ENCODE measurements at regions not wholly inside any gene's neighbourhood (a gene's known extent, or its start where the extent isn't known, plus 50 kb on each side); places are given as distances from the start of the nearest gene placed in this dataset.

GRCh38 chr5:66450237-66450636 lies 146.0 kb upstream of the MAST4 start:
- no peak overlapping the region for H3K27ac Mint-ChIP-seq
- Histone ChIP-seq H3K36me3 (ENCODE audit: insufficient read depth, low read length) (no peaks in the 10 kb centered on the region), H3K27ac (ENCODE audit: low read depth, low read length) (no peak overlapping the region), H3K27me3 (ENCODE audit: insufficient read depth, low read length, poor library complexity, severe bottlenecking) (no peaks in the 10 kb centered on the region), H3K9me3 (ENCODE audit: low read length) (no peaks in the 10 kb centered on the region), H3K4me1 (ENCODE audit: insufficient read depth, low read length) (no peaks in the 10 kb centered on the region), H3K4me3 (ENCODE audit: low read length) (no peak overlapping the region)
- peaks cover 6 to 14% (median 9%) of the 10 kb centered on the region in 5 donors for H3K9me3 Mint-ChIP-seq
- ChIA-PET CTCF (interaction anchor here (1.0 kb wide), 1 partner anchor 9 kb away, joined by 3 read pairs; no protein-coding TSS in a partner anchor), POLR2A (no interaction called here)
- H3K36me3 Mint-ChIP-seq: peaks cover 0 to 3% (median 0%) of the 10 kb centered on the region in 3 donors
- peaks cover 0 to 4% of the 10 kb centered on the region in 2 donors for H3K27me3 Mint-ChIP-seq
- no peaks in the 10 kb centered on the region for H3K4me1 Mint-ChIP-seq
- no peak overlapping the region for H3K4me3 Mint-ChIP-seq
- no peak for DNase-seq

DNA sequence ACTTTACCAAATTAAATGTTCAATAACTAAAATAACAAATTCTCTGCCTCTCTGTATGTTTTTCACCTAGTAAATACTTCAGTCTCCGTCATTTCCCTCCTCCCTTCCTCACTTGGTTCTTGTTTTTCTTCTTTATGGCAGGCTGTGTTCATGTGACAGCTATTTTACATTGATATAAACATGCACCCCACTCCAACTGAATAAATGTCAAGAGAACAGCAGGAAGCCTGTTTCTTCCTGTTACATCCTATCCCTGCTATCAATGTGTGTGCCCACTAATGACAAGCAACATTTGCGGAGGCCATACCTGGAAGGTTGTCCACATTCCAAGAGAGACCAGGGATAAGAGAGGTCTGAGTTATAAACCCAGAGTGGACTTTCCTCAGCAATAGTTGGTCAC lies 145.2 kb upstream of the MAST4 start:
- DNase-seq: no peak
- no peaks in the 10 kb centered on the region for H3K4me1 Mint-ChIP-seq
- ChIA-PET CTCF (no interaction called here), POLR2A (no interaction called here)
- H3K4me3 ChIP-seq (ENCODE audit: low read length): no peak overlapping the region
- peaks cover 0 to 3% (median 0%) of the 10 kb centered on the region in 3 donors for H3K36me3 Mint-ChIP-seq
- H3K27ac ChIP-seq (ENCODE audit: low read depth, low read length): no peak overlapping the region
- H3K4me1 ChIP-seq (ENCODE audit: insufficient read depth, low read length): no peaks in the 10 kb centered on the region
- no peak overlapping the region for H3K4me3 Mint-ChIP-seq
- H3K27me3 ChIP-seq (ENCODE audit: insufficient read depth, low read length, poor library complexity, severe bottlenecking): no peaks in the 10 kb centered on the region
- peaks cover 6 to 14% (median 9%) of the 10 kb centered on the region in 5 donors for H3K9me3 Mint-ChIP-seq
- no peak overlapping the region for H3K27ac Mint-ChIP-seq
- no peaks in the 10 kb centered on the region for H3K9me3 ChIP-seq (ENCODE audit: low read length)
- H3K27me3 Mint-ChIP-seq: peaks cover 0 to 4% of the 10 kb centered on the region in 2 donors
- H3K36me3 ChIP-seq (ENCODE audit: insufficient read depth, low read length): no peaks in the 10 kb centered on the region

DNA sequence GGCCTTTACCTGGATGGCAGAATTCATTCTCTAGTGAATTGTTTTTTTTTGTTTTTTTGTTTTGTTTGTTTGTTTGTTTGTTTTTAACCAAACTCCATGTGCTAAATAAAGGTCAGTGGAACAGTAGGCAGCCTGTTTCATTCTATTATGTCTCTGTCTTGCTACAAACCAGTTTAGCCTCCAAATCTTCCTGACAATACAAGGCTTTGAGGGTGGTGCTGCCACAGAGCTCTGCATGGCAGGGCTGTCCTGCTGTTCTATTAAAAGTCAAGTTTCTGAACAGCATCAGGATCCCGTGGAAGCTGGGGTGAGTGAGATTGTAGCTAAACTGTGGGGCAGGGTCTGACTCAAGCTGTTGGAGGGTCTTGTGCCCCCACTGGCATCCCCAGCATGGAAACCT lies 144.1 kb upstream of the MAST4 start:
- Histone ChIP-seq H3K4me1 (ENCODE audit: insufficient read depth, low read length) (no peaks in the 10 kb centered on the region), H3K27ac (ENCODE audit: low read depth, low read length) (no peak overlapping the region), H3K36me3 (ENCODE audit: insufficient read depth, low read length) (no peaks in the 10 kb centered on the region), H3K4me3 (ENCODE audit: low read length) (no peak overlapping the region), H3K27me3 (ENCODE audit: insufficient read depth, low read length, poor library complexity, severe bottlenecking) (no peaks in the 10 kb centered on the region), H3K9me3 (ENCODE audit: low read length) (no peaks in the 10 kb centered on the region)
- Mint-ChIP-seq H3K36me3 (peaks cover 0 to 3% (median 0%) of the 10 kb centered on the region in 3 donors), H3K9me3 (peaks cover 6 to 10% (median 9%) of the 10 kb centered on the region in 5 donors), H3K4me1 (no peaks in the 10 kb centered on the region), H3K27me3 (peaks cover 4 to 7% of the 10 kb centered on the region in 2 donors), H3K4me3 (no peak overlapping the region), H3K27ac (no peak overlapping the region)
- ChIA-PET CTCF (no interaction called here), POLR2A (no interaction called here)
- no peak for DNase-seq

DNA sequence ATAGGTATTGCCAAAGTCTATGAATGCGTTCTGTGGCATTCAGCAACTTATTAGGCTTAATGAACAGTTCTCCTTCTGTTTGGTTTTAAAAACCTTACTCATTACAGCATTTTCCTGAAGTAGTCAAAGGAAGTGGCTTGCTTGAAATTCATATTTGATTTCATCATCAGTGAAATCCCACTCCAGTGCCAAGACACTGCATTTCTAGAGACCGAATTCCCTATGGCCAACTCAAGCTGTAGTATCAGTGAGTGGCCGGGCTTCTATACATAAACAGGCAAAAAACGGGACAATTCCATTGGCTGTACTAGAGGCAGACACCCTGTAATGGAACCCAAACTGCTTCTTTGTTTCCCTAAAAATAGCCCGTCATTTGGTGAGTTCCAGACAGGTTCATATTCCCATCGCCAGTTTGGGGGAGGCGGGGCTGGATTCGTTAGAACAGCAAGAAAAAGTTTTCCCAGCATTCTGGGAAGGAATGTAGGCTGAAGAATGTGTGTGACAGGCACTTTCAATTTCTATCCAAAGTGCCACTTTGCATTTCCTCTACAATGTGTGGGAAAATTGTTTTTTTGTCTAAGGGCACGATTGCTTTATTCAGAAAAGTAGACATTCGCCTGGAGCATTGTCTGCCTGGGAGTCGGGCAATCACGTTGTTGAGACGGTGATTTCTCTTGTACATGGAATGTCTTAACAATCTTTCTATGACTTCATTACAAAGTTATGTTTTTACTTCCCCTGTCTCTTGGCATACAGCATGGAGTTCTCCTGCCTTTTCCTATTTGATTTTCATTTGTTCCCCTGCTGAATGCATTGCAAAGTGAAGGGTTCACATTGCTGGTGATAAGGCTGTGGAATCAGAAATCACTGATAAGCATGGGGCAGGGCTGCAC lies 141.8 kb upstream of the MAST4 start:
- H3K4me1 Mint-ChIP-seq: no peaks in the 10 kb centered on the region
- H3K27ac Mint-ChIP-seq: no peak overlapping the region
- ChIA-PET POLR2A (no interaction called here), CTCF (no interaction called here)
- H3K36me3 Mint-ChIP-seq: peaks cover 0 to 3% (median 0%) of the 10 kb centered on the region in 3 donors
- no peaks in the 10 kb centered on the region for H3K36me3 ChIP-seq (ENCODE audit: insufficient read depth, low read length)
- H3K27me3 ChIP-seq (ENCODE audit: insufficient read depth, low read length, poor library complexity, severe bottlenecking): no peaks in the 10 kb centered on the region
- H3K9me3 Mint-ChIP-seq: peaks cover 0 to 9% (median 0%) of the 10 kb centered on the region in 5 donors
- H3K4me1 ChIP-seq (ENCODE audit: insufficient read depth, low read length): no peaks in the 10 kb centered on the region
- no peak overlapping the region for H3K4me3 Mint-ChIP-seq
- no peak for DNase-seq
- H3K4me3 ChIP-seq (ENCODE audit: low read length): no peak overlapping the region
- H3K27ac ChIP-seq (ENCODE audit: low read depth, low read length): no peak overlapping the region
- H3K9me3 ChIP-seq (ENCODE audit: low read length): no peaks in the 10 kb centered on the region
- peaks cover 3 to 7% of the 10 kb centered on the region in 2 donors for H3K27me3 Mint-ChIP-seq

DNA sequence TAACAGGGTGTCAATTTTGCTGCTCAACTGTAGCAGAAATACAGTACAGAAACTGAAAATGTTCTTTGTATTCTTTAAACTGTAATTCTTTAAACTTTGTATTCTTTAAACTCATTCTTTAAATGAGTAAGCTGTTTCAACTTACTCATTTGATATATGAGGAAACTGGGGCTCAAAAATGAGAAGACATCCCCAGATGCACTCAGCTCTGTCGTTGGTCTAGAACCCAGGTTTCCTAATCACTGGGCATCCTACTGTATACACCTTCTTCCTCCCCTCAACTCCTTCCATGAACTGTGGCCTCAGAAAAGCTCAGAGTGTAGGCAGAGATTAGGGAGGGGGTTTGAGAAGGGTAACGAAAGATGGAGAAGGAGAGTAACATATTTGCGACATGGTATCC lies 136.5 kb upstream of the MAST4 start:
- ChIA-PET CTCF (interaction anchor here (1.0 kb wide), 1 partner anchor 9 kb away, joined by 3 read pairs; no protein-coding TSS in a partner anchor), POLR2A (no interaction called here)
- Histone ChIP-seq H3K27ac (ENCODE audit: low read depth, low read length) (no peak overlapping the region), H3K36me3 (ENCODE audit: insufficient read depth, low read length) (no peaks in the 10 kb centered on the region), H3K27me3 (ENCODE audit: insufficient read depth, low read length, poor library complexity, severe bottlenecking) (no peaks in the 10 kb centered on the region), H3K4me3 (ENCODE audit: low read length) (no peak overlapping the region), H3K9me3 (ENCODE audit: low read length) (no peaks in the 10 kb centered on the region), H3K4me1 (ENCODE audit: insufficient read depth, low read length) (no peaks in the 10 kb centered on the region)
- Mint-ChIP-seq H3K4me3 (no peak overlapping the region), H3K4me1 (no peaks in the 10 kb centered on the region), H3K9me3 (no peaks in the 10 kb centered on the region), H3K36me3 (no peaks in the 10 kb centered on the region), H3K27me3 (peaks cover 3 to 27% of the 10 kb centered on the region in 2 donors), H3K27ac (no peak overlapping the region)
- no peak for DNase-seq

GRCh38 chr5:66467564-66467963 lies 128.6 kb upstream of the MAST4 start:
- CTCF ChIA-PET: no interaction called here
- no peaks in the 10 kb centered on the region for H3K36me3 Mint-ChIP-seq
- H3K4me1 Mint-ChIP-seq: no peaks in the 10 kb centered on the region

DNA sequence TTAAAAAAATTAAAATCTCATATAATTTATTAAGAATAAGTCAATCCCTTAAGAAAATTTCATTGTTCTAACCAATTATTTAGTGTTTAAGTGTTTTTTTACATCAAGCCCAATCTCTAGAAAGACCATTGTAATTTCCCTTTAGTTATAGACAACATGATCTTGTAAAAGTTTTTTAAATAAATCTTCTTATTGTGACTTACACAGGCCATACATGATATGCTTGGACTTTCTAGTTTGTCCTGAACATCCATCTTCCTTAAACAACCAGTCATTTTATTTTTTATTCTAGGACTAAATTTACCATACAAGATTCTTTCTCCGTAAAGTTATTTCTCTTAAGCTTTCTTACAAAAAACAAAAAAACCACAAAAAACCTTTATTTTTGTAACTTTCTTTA lies 126.5 kb upstream of the MAST4 start:
- Histone ChIP-seq H3K4me3 (ENCODE audit: low read length) (no peak overlapping the region), H3K27me3 (ENCODE audit: insufficient read depth, low read length, poor library complexity, severe bottlenecking) (no peaks in the 10 kb centered on the region), H3K27ac (ENCODE audit: low read depth, low read length) (no peak overlapping the region), H3K9me3 (ENCODE audit: low read length) (no peaks in the 10 kb centered on the region), H3K36me3 (ENCODE audit: insufficient read depth, low read length) (no peaks in the 10 kb centered on the region), H3K4me1 (ENCODE audit: insufficient read depth, low read length) (no peaks in the 10 kb centered on the region)
- H3K4me3 Mint-ChIP-seq: no peak overlapping the region
- H3K27ac Mint-ChIP-seq: no peak overlapping the region
- ChIA-PET CTCF (no interaction called here), POLR2A (no interaction called here)
- peaks cover 0 to 3% of the 10 kb centered on the region in 2 donors for H3K27me3 Mint-ChIP-seq
- DNase-seq: no peak
- peaks cover 3 to 19% (median 6%) of the 10 kb centered on the region in 5 donors for H3K9me3 Mint-ChIP-seq
- no peaks in the 10 kb centered on the region for H3K36me3 Mint-ChIP-seq
- H3K4me1 Mint-ChIP-seq: no peaks in the 10 kb centered on the region

More at GRCh38 chr5:66467564-66467963, 128.6 kb upstream of the MAST4 start:
- Histone ChIP-seq H3K4me1 (ENCODE audit: insufficient read depth, low read length) (no peaks in the 10 kb centered on the region), H3K9me3 (ENCODE audit: low read length) (no peaks in the 10 kb centered on the region), H3K4me3 (ENCODE audit: low read length) (no peak overlapping the region), H3K27ac (ENCODE audit: low read depth, low read length) (no peak overlapping the region), H3K27me3 (ENCODE audit: insufficient read depth, low read length, poor library complexity, severe bottlenecking) (no peaks in the 10 kb centered on the region), H3K36me3 (ENCODE audit: insufficient read depth, low read length) (no peaks in the 10 kb centered on the region)
- DNase-seq: no peak
- H3K4me3 Mint-ChIP-seq: no peak overlapping the region
- H3K27me3 Mint-ChIP-seq: peaks cover 3 to 6% of the 10 kb centered on the region in 2 donors
- no peak overlapping the region for H3K27ac Mint-ChIP-seq
- POLR2A ChIA-PET: no interaction called here
- H3K9me3 Mint-ChIP-seq: peaks cover 3 to 19% (median 6%) of the 10 kb centered on the region in 5 donors

DNA sequence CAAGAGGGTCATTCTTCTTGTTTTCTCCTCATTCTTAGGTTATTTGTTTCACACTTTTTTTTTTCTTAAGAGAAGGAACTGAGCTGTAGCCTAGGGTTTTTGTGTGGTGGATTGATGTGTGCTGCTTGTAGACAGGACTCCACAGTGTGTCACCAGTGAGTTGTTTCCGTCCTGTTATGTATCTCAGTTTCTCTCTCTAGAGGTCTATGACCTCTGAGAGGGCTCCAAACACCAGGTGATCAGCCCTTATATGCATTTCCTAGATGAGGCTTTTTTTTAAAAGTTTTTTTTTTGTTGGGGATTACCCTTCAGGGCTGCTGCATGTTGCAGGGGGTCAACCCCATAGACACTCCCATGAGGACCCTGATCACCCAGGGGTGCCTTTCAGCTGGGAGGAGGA lies 124.2 kb upstream of the MAST4 start:
- Histone ChIP-seq H3K27ac (ENCODE audit: low read depth, low read length) (no peak overlapping the region), H3K36me3 (ENCODE audit: insufficient read depth, low read length) (no peaks in the 10 kb centered on the region), H3K4me1 (ENCODE audit: insufficient read depth, low read length) (no peaks in the 10 kb centered on the region), H3K9me3 (ENCODE audit: low read length) (no peaks in the 10 kb centered on the region), H3K4me3 (ENCODE audit: low read length) (no peak overlapping the region), H3K27me3 (ENCODE audit: insufficient read depth, low read length, poor library complexity, severe bottlenecking) (no peaks in the 10 kb centered on the region)
- Mint-ChIP-seq H3K27ac (no peak overlapping the region), H3K36me3 (no peaks in the 10 kb centered on the region), H3K4me3 (no peak overlapping the region), H3K4me1 (no peaks in the 10 kb centered on the region), H3K27me3 (peaks cover 0 to 3% of the 10 kb centered on the region in 2 donors), H3K9me3 (peaks cover 0 to 12% (median 4%) of the 10 kb centered on the region in 5 donors)
- no peak for DNase-seq
- CTCF ChIA-PET: no interaction called here
- POLR2A ChIA-PET: no interaction called here
